GM12878 (cell line): ENCODE measurements at regions not wholly inside any gene's neighbourhood (a gene's known extent, or its start where the extent isn't known, plus 50 kb on each side); places are given as distances from the start of the nearest gene placed in this dataset.

Experiments
- ATAC-seq: fragments of 200-7000 bp; cut with Tn5 transposase; 3 replicates; pipeline ENCODE4 v1.9.1; 2020; ENCODE audit warnings: mild to moderate bottlenecking, moderate library complexity
- BruUV-seq: library from RNA; stranded (reverse); fragments of 400-500 nt; replicated peaks from 2 replicates; lab custom pipeline; 2021; lab: Mats Ljungman, UMichigan
- CTCF ChIA-PET: fragments of 300-600 bp; sonication (Branson Sonifier 250); formaldehyde crosslinking; extraction: SDS; loops from one replicate; lab custom pipeline; 2021; ENCODE audit warnings: inconsistent platforms; lab: Yijun Ruan, JAX
- POLR2A ChIA-PET: fragments of 350-600 bp; formaldehyde crosslinking; extraction: SDS; loops from one replicate; lab custom pipeline; 2021; ENCODE audit warnings: inconsistent platforms; lab: Charles Lee
- RAD21 ChIA-PET: fragments of 300-600 bp; sonication (Branson Sonifier 250); formaldehyde crosslinking; loops from one replicate; lab custom pipeline; 2023; ENCODE audit warnings: antibody characterized with exemption; ENCODE audit not compliant: unreplicated experiment; lab: Charles Lee
- SMC1A ChIA-PET: fragments of 300-600 bp; sonication (Branson Sonifier 250); formaldehyde crosslinking; loops from one replicate; lab custom pipeline; 2023; ENCODE audit not compliant: unreplicated experiment, uncharacterized antibody; lab: Charles Lee
- DNase-seq: peaks from one replicate; pipeline ENCODE4 v3.0.0-alpha.2; 2011; ENCODE audit warnings: low read depth, low spot score
- FAIRE-seq: peaks from 3 replicates; lab custom pipeline; 2011; peaks lifted over from hg19 to GRCh38; lab: Jason Lieb, UNC
- H2AFZ ChIP-seq: 2 replicates; pipeline ENCODE4 v1.6.0; 2011; ENCODE audit warnings: low read depth, low read length, control low read depth; ENCODE audit not compliant: control insufficient read depth
- H3K27ac ChIP-seq: 2 replicates; pipeline ENCODE4 v1.5.1; 2011; ENCODE audit warnings: control low read depth; ENCODE audit not compliant: control insufficient read depth, insufficient read depth
- H3K27me3 ChIP-seq, 2 experiments: replicated peaks in 1 of 2; 2 replicates each; pipeline versions ENCODE4 v1.6.0 to v1.6.1; 2011; ENCODE audit warnings: low read length in 1 of 2; ENCODE audit not compliant: control insufficient read depth in 2 of 2, insufficient read depth in 2 of 2
- H3K36me3 ChIP-seq, 2 experiments: 2 replicates each; pipeline ENCODE4 v1.5.1; 2011; ENCODE audit warnings: low read length in 1 of 2; ENCODE audit not compliant: control insufficient read depth in 2 of 2, insufficient read depth in 2 of 2
- H3K4me1 ChIP-seq: 2 replicates; pipeline ENCODE4 v1.6.1; 2011; ENCODE audit warnings: mild to moderate bottlenecking, low read length, moderate library complexity, mixed read lengths; ENCODE audit not compliant: control insufficient read depth, insufficient read depth
- H3K4me2 ChIP-seq: 2 replicates; pipeline ENCODE4 v1.6.0; 2011; ENCODE audit warnings: control low read depth; ENCODE audit not compliant: control insufficient read depth, insufficient read depth
- H3K4me3 ChIP-seq: fragments of 200-600 bp; sonication (generic); 2 replicates; pipeline ENCODE4 v1.5.1; 2016
- H3K79me2 ChIP-seq: 2 replicates; pipeline ENCODE4 v1.6.0; 2011; ENCODE audit warnings: low read length; ENCODE audit not compliant: control insufficient read depth, insufficient read depth
- H3K9ac ChIP-seq: 2 replicates; pipeline ENCODE4 v1.8.0; 2011; ENCODE audit warnings: low read length, control low read depth, mixed read lengths; ENCODE audit not compliant: control insufficient read depth, insufficient read depth
- H3K9me3 ChIP-seq: replicated peaks from 3 replicates; pipeline ENCODE4 v1.5.1; 2011; ENCODE audit warnings: mild to moderate bottlenecking, low read length; ENCODE audit not compliant: control insufficient read depth, insufficient read depth
- H4K20me1 ChIP-seq: 2 replicates; pipeline ENCODE4 v1.6.0; 2011; ENCODE audit not compliant: control insufficient read depth, insufficient read depth
- CEBPB ChIP-seq, 2 experiments: fragments of 150-350 bp in 1 of 2; IDR thresholded peaks; 2 replicates each; pipeline ENCODE4 v1.6.1; 2012 to 2014; ENCODE audit warnings: low read depth in 2 of 2, low read length in 2 of 2, borderline replicate concordance in 1 of 2, inconsistent platforms in 1 of 2
- CHD2 ChIP-seq: IDR thresholded peaks from 2 replicates; pipeline ENCODE4 v1.6.1; 2011; ENCODE audit warnings: low read depth, low read length, improper control_type of control experiment, borderline replicate concordance
- CHD4 ChIP-seq: fragments of 200-600 bp; sonication (generic); IDR thresholded peaks from 2 replicates; pipeline ENCODE4 v1.6.1; 2016; ENCODE audit warnings: mild to moderate bottlenecking
- CREB1 ChIP-seq: IDR thresholded peaks from 2 replicates; pipeline ENCODE4 v1.6.1; 2012; ENCODE audit warnings: low read depth, mild to moderate bottlenecking, inconsistent platforms
- CUX1 ChIP-seq: IDR thresholded peaks from 2 replicates; pipeline ENCODE4 v1.6.1; 2012; ENCODE audit warnings: improper control_type of control experiment, low read depth, low read length; ENCODE audit not compliant: insufficient replicate concordance
- IKZF2 ChIP-seq, 2 experiments: fragments of 450-650 bp; IDR thresholded peaks; 2 replicates each; pipeline ENCODE4 v1.6.1; 2017; ENCODE audit warnings: mild to moderate bottlenecking in 2 of 2, moderate library complexity in 2 of 2
- MXI1 ChIP-seq: fragments of 150-350 bp; IDR thresholded peaks from 2 replicates; pipeline ENCODE4 v1.6.1; 2011; ENCODE audit warnings: low read depth, mild to moderate bottlenecking, inconsistent platforms, low read length, improper control_type of control experiment
- NR2F1 ChIP-seq: fragments of 450-650 bp; conservative IDR thresholded peaks from 2 replicates; pipeline ENCODE4 v1.6.1; 2017; ENCODE audit warnings: mild to moderate bottlenecking
- RCOR1 ChIP-seq: conservative IDR thresholded peaks from 2 replicates; pipeline ENCODE4 v1.6.1; 2012; ENCODE audit warnings: low read depth, low read length, improper control_type of control experiment
- RUNX3 ChIP-seq: IDR thresholded peaks from 2 replicates; pipeline ENCODE4 v1.6.1; 2012; ENCODE audit warnings: low read length, inconsistent platforms
- SIN3A ChIP-seq: IDR thresholded peaks from 2 replicates; pipeline ENCODE4 v1.6.1; 2012; ENCODE audit warnings: low read depth, low read length, improper control_type of control experiment
- USF2 ChIP-seq: IDR thresholded peaks from 2 replicates; pipeline ENCODE4 v1.6.1; 2011; ENCODE audit warnings: low read depth, low read length, improper control_type of control experiment, borderline replicate concordance
- ZBTB11 ChIP-seq: fragments of 450-650 bp; formaldehyde crosslinking; IDR thresholded peaks from 2 replicates; pipeline ENCODE4 v1.5.0; 2022; ENCODE audit warnings: mild to moderate bottlenecking, missing genetic modification characterization
- ZZZ3 ChIP-seq: IDR thresholded peaks from 2 replicates; pipeline ENCODE4 v1.6.1; 2011; ENCODE audit warnings: low read depth; ENCODE audit not compliant: control insufficient read depth, insufficient read length
- WGBS: methylation state at CpG from one replicate; pipeline ENCODE4 v1.1.6; 2016; ENCODE audit warnings: low lambda C conversion rate; ENCODE audit not compliant: insufficient replicate concordance, insufficient coverage; ENCODE audit errors: missing lambda C conversion rate; 5-methylcytosine and 5-hydroxymethylcytosine counted together
- in situ Hi-C: fragments of 300-500 bp; cut with MboI; formaldehyde crosslinking; loops from 9 replicates; pipeline ENCODE4 v1.14.3; 2018; ENCODE audit warnings: mixed read lengths
- intact Hi-C: fragments of 100-400 bp; cut with micrococcal nuclease; formaldehyde crosslinking; loops from one replicate; pipeline ENCODE4 v1.14.2; 2022; ENCODE audit not compliant: unreplicated experiment

GRCh38 chr3:156038869-156039268 lies 81.5 kb upstream of the KCNAB1 start:
- BruUV-seq = no TSS peak
- Histone ChIP-seq H3K27ac (no peak overlapping the region), H3K4me3 (no peak overlapping the region), H3K36me3 (no peaks in the 10 kb centered on the region), H3K9ac (no peak overlapping the region), H3K4me1 (no peaks in the 10 kb centered on the region), H3K9me3 (no peaks in the 10 kb centered on the region), H3K27me3 (no peaks in the 10 kb centered on the region), H2AFZ (no peak overlapping the region), H3K4me2 (no peak overlapping the region), H3K79me2 (no peaks in the 10 kb centered on the region), H4K20me1 (no peaks in the 10 kb centered on the region)
- intact Hi-C loops (no loop called here), in situ Hi-C loops (no loop called here)
- POLR2A ChIA-PET = no interaction called here
- SMC1A ChIA-PET = interaction anchor here (0.6 kb wide), 1 partner anchor 412 kb away, joined by 3 read pairs; no protein-coding TSS in a partner anchor
- FAIRE-seq (peak; percentile 27), DNase-seq (no peak), ATAC-seq (no peak)
- WGBS = 95% methylated on average over 1 of the region's 1 CpG
- CTCF ChIA-PET = no interaction called here
- RAD21 ChIA-PET = no interaction called here
- TF ChIP-seq CEBPB (IDR thresholded peaks at IDR 0.05; ENCODE audit: borderline replicate concordance in 1 of 2, low read depth in 2 of 2, low read length in 2 of 2) (no peak), RCOR1 (no peak), MXI1 (no peak), CREB1 (no peak), RUNX3 (no peak), SIN3A (no peak), NR2F1 (no peak), ZBTB11 (CRISPR knock-in tag) (no peak), ZZZ3 (no peak), CUX1 (no peak), IKZF2 (IDR thresholded peaks at IDR 0.05) (no peak), CHD4 (no peak), USF2 (no peak), CHD2 (no peak)
